HEK293T (cell line): ENCODE measurements at regions not wholly inside any gene's neighbourhood (a gene's known extent, or its start where the extent isn't known, plus 50 kb on each side); places are given as distances from the start of the nearest gene placed in this dataset.
A peak's percentile ranks its signal among the peaks of the same experiment; 100 is the strongest.

Experiments used
- CTCF ChIA-PET: fragments of 350-600 bp; formaldehyde crosslinking; extraction: SDS; loops from one replicate; lab custom pipeline; 2021; ENCODE audit warnings: antibody characterized with exemption, inconsistent platforms; lab: Yijun Ruan, JAX
- POLR2A ChIA-PET: fragments of 350-600 bp; formaldehyde crosslinking; extraction: SDS; loops from one replicate; lab custom pipeline; 2020; ENCODE audit warnings: antibody characterized with exemption, inconsistent platforms; lab: Yijun Ruan, JAX
- DNase-seq: peaks from one replicate; pipeline ENCODE4 v3.0.0; 2012; ENCODE audit warnings: mixed read lengths; ENCODE audit errors: extremely low spot score
- ARNT ChIP-seq: fragments of 450-650 bp; IDR thresholded peaks from 2 replicates; pipeline ENCODE4 v1.6.1; 2017; ENCODE audit warnings: mild to moderate bottlenecking
- BHLHE40 ChIP-seq: fragments of 450-650 bp; IDR thresholded peaks from 2 replicates; pipeline ENCODE4 v1.6.1; 2016; ENCODE audit warnings: mild to moderate bottlenecking, moderate library complexity, borderline replicate concordance
- CTBP1 ChIP-seq: fragments of 450-650 bp; IDR thresholded peaks from 2 replicates; pipeline ENCODE4 v1.6.1; 2016; ENCODE audit warnings: borderline replicate concordance
- ELF4 ChIP-seq: fragments of 450-650 bp; IDR thresholded peaks from 2 replicates; pipeline ENCODE4 v1.6.1; 2017; ENCODE audit warnings: antibody characterized with exemption
- FOXA1 ChIP-seq: fragments of 450-650 bp; IDR thresholded peaks from 2 replicates; pipeline ENCODE4 v1.6.1; 2016; ENCODE audit warnings: mild to moderate bottlenecking
- FOXK2 ChIP-seq: fragments of 450-650 bp; IDR thresholded peaks from 2 replicates; pipeline ENCODE4 v1.6.1; 2016; ENCODE audit warnings: mild to moderate bottlenecking
- FOXM1 ChIP-seq: fragments of 450-650 bp; IDR thresholded peaks from 2 replicates; pipeline ENCODE4 v1.6.1; 2017; ENCODE audit warnings: mild to moderate bottlenecking, borderline replicate concordance
- HDGF ChIP-seq: fragments of 450-650 bp; IDR thresholded peaks from 2 replicates; pipeline ENCODE4 v1.6.1; 2017; ENCODE audit warnings: antibody characterized with exemption, borderline replicate concordance
- L3MBTL2 ChIP-seq: fragments of 450-650 bp; conservative IDR thresholded peaks from 2 replicates; pipeline ENCODE4 v1.6.1; 2016; ENCODE audit warnings: mild to moderate bottlenecking
- LEF1 ChIP-seq: fragments of 450-650 bp; IDR thresholded peaks from 2 replicates; pipeline ENCODE4 v1.6.1; 2017; ENCODE audit warnings: mild to moderate bottlenecking, borderline replicate concordance
- NFRKB ChIP-seq: fragments of 450-650 bp; IDR thresholded peaks from 2 replicates; pipeline ENCODE4 v1.6.1; 2016; ENCODE audit warnings: mild to moderate bottlenecking, moderate library complexity
- SP1 ChIP-seq: fragments of 450-650 bp; IDR thresholded peaks from 2 replicates; pipeline ENCODE4 v1.6.1; 2017
- SUZ12 ChIP-seq: fragments of 450-650 bp; IDR thresholded peaks from 2 replicates; pipeline ENCODE4 v1.6.1; 2016; ENCODE audit warnings: mild to moderate bottlenecking
- TARDBP ChIP-seq: fragments of 450-650 bp; IDR thresholded peaks from 2 replicates; pipeline ENCODE4 v1.6.1; 2016
- ZNF384 ChIP-seq: fragments of 450-650 bp; IDR thresholded peaks from 2 replicates; pipeline ENCODE4 v1.6.1; 2016
- TF ChIP-seq, protein P1 (sequence below): fragments of 450-650 bp; IDR thresholded peaks from 2 replicates; pipeline ENCODE4 v1.6.1; 2016

DNA sequence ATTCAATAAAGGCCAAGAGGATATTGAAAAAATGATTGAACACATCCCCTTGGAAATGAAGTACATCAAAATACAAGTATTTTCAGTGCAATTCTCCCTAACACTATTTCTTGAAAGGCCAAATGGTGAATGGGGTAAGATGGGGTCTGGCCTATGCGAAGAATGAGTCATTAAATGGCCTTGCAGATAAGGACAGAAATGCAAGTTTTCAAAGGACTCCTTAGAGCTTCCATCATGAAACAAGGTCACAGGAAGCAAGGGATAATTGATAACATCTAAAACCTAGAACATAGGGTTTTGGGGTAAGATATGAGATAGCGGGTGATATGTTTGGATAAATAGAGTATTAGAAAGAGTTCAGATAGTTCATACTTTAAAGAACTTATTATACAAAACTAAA is 109.3 kb upstream of the ABCB5 start:
- ChIA-PET CTCF (no interaction called here), POLR2A (no interaction called here)
- DNase-seq, result no peak
- TF ChIP-seq CTBP1 (no peak), FOXA1 (no peak), NFRKB (no peak), ZNF384 (no peak), FOXM1 (no peak), SUZ12 (no peak), TARDBP (no peak), LEF1 (no peak)
- TF ChIP-seq, protein P1, sequence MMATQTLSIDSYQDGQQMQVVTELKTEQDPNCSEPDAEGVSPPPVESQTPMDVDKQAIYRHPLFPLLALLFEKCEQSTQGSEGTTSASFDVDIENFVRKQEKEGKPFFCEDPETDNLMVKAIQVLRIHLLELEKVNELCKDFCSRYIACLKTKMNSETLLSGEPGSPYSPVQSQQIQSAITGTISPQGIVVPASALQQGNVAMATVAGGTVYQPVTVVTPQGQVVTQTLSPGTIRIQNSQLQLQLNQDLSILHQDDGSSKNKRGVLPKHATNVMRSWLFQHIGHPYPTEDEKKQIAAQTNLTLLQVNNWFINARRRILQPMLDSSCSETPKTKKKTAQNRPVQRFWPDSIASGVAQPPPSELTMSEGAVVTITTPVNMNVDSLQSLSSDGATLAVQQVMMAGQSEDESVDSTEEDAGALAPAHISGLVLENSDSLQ, result no peak

- no peak for DNase-seq
- TF ChIP-seq SP1 (no peak), NFRKB (no peak), L3MBTL2 (no peak), ARNT (no peak), ELF4 (no peak), FOXK2 (no peak)
- TF ChIP-seq, protein P1, result no peak
- CTCF ChIA-PET, result no interaction called here
- POLR2A ChIA-PET, result no interaction called here
These were observed 108.3 kb upstream of the ABCB5 start for GRCh38 chr7:20507157-20507556.

DNA sequence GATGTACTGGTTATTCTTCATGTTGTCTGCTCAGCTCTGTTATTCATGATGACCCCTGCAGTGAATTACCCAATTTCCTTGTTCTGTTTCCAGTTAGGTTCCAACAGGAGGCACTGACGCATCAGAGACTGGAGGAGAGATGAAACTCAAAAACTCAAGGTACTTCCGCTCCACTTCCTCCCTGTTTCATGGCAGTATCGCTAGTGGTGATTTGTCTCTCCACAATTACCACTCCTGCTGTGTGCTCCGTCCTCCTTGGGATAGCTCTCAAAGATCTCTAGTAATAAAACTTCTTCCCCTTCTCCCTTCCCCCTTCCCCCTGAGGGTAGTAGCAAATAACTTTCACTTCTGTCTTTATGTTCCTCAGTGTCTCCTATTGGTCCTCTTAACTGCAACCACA is 107.4 kb upstream of the ABCB5 start:
- ChIA-PET CTCF (interaction anchor here (0.6 to 1.3 kb wide), 2 partner anchors 122 to 309 kb away, joined by 4 to 7 read pairs; no protein-coding TSS in a partner anchor), POLR2A (no interaction called here)
- peak; percentile 11 for DNase-seq
- TF ChIP-seq SP1 (no peak), HDGF (no peak), ZNF384 (no peak), FOXK2 (no peak), SUZ12 (no peak), L3MBTL2 (no peak), TARDBP (no peak), ELF4 (no peak), LEF1 (no peak), CTBP1 (no peak)

- POLR2A ChIA-PET, result no interaction called here
- CTCF ChIA-PET, result no interaction called here
- TF ChIP-seq FOXM1 (no peak), FOXK2 (no peak), SP1 (no peak), ARNT (no peak), L3MBTL2 (no peak), HDGF (no peak), FOXA1 (no peak)
- no peak for DNase-seq
These were observed 105.4 kb upstream of the ABCB5 start for GRCh38 chr7:20509892-20510572.

- POLR2A ChIA-PET, result no interaction called here
- CTCF ChIA-PET, result no interaction called here
- TF ChIP-seq NFRKB, result no peak
These were observed 104.9 kb upstream of the ABCB5 start for GRCh38 chr7:20510573-20510900.

GRCh38 chr7:20513341-20513740 is 102.1 kb upstream of the ABCB5 start:
- POLR2A ChIA-PET, result no interaction called here
- CTCF ChIA-PET, result no interaction called here
- DNase-seq, result no peak
- TF ChIP-seq FOXA1 (no peak), ZNF384 (no peak), FOXK2 (no peak), NFRKB (no peak), BHLHE40 (no peak), SUZ12 (no peak), ARNT (no peak), ELF4 (no peak), SP1 (no peak)
- TF ChIP-seq, protein P1, result no peak

More at GRCh38 chr7:20510573-20510900, 104.9 kb upstream of the ABCB5 start:
- DNase-seq, result no peak

DNA sequence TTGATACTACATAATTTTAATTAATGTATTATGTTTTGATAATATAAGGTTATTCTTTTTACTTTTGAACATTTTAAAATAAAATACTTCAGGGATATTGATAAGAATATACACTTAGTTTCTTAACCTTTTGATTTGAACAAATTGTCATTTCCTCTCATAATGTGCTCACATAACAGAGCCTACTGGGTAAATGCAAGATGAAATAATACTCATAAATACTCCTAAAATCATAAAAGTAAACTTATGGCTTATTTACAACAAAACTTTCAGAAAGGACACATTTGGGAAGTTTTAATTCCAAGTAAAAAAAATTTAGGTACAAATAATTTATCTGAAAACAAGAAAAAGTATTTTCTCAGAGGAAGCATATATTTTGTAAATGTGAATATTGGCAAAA is 101.6 kb upstream of the ABCB5 start:
- no peak for DNase-seq
- CTCF ChIA-PET, result no interaction called here
- POLR2A ChIA-PET, result no interaction called here
- no peak for TF ChIP-seq BHLHE40
- no peak for TF ChIP-seq FOXK2
- no peak for TF ChIP-seq CTBP1
- TF ChIP-seq L3MBTL2, result no peak
- TF ChIP-seq ZNF384, result no peak
- no peak for TF ChIP-seq SP1
